Type B pancreatic cell (in vitro differentiated cells): ENCODE measurements at regions not wholly inside any gene's neighbourhood (a gene's known extent, or its start where the extent isn't known, plus 50 kb on each side); places are given as distances from the start of the nearest gene placed in this dataset.

Experiments used
- DNase-seq: peaks from one replicate; pipeline ENCODE4 v3.0.0; 2021; ENCODE audit warnings: mixed read lengths; ENCODE audit not compliant: unreplicated experiment; ENCODE audit errors: extremely low spot score
- H3K27ac Mint-ChIP-seq: 2 replicates; pipeline ENCODE4 v1.8.0; 2021; ENCODE audit warnings: mild to moderate bottlenecking, mixed read lengths
- H3K27me3 Mint-ChIP-seq: 2 replicates; pipeline ENCODE4 v1.8.0; 2021; ENCODE audit warnings: mixed read lengths
- H3K36me3 Mint-ChIP-seq: 2 replicates; pipeline ENCODE4 v1.8.0; 2021; ENCODE audit warnings: mixed read lengths
- H3K4me1 Mint-ChIP-seq: one replicate; pipeline ENCODE4 v1.8.0; 2021; ENCODE audit warnings: mixed read lengths; ENCODE audit not compliant: unreplicated experiment
- H3K4me3 Mint-ChIP-seq: 2 replicates; pipeline ENCODE4 v1.8.0; 2021; ENCODE audit warnings: mild to moderate bottlenecking, mixed read lengths
- H3K9me3 Mint-ChIP-seq: 2 replicates; pipeline ENCODE4 v1.8.0; 2021; ENCODE audit warnings: mixed read lengths
- TF ChIP-seq, protein P1 (sequence below): fragments of 200-600 bp; sonication (generic); conservative IDR thresholded peaks from 2 replicates; pipeline ENCODE4 v1.5.0; 2021; ENCODE audit warnings: antibody characterized with exemption, mild to moderate bottlenecking

GRCh38 chr13:30850204-30850866 is 55.7 kb upstream of the MEDAG start:
- no peak overlapping the region for H3K27ac Mint-ChIP-seq
- H3K27me3 Mint-ChIP-seq = peaks cover 7% of the 10 kb centered on the region
- peaks cover 4% of the 10 kb centered on the region for H3K36me3 Mint-ChIP-seq
- H3K4me1 Mint-ChIP-seq = peaks cover 18% of the 10 kb centered on the region
- H3K9me3 Mint-ChIP-seq = peaks cover 4% of the 10 kb centered on the region
- DNase-seq = no peak
- TF ChIP-seq, protein P1, sequence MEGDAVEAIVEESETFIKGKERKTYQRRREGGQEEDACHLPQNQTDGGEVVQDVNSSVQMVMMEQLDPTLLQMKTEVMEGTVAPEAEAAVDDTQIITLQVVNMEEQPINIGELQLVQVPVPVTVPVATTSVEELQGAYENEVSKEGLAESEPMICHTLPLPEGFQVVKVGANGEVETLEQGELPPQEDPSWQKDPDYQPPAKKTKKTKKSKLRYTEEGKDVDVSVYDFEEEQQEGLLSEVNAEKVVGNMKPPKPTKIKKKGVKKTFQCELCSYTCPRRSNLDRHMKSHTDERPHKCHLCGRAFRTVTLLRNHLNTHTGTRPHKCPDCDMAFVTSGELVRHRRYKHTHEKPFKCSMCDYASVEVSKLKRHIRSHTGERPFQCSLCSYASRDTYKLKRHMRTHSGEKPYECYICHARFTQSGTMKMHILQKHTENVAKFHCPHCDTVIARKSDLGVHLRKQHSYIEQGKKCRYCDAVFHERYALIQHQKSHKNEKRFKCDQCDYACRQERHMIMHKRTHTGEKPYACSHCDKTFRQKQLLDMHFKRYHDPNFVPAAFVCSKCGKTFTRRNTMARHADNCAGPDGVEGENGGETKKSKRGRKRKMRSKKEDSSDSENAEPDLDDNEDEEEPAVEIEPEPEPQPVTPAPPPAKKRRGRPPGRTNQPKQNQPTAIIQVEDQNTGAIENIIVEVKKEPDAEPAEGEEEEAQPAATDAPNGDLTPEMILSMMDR = no peak
- no peak overlapping the region for H3K4me3 Mint-ChIP-seq

GRCh38 chr13:30850867-30851211 is 55.2 kb upstream of the MEDAG start:
- Mint-ChIP-seq H3K27me3 (peaks cover 7% of the 10 kb centered on the region), H3K4me3 (no peak overlapping the region), H3K9me3 (peaks cover 4% of the 10 kb centered on the region), H3K27ac (no peak overlapping the region), H3K4me1 (peaks cover 24% of the 10 kb centered on the region), H3K36me3 (peaks cover 4% of the 10 kb centered on the region)
- DNase-seq = no peak
- TF ChIP-seq, protein P1 = no peak

DNA sequence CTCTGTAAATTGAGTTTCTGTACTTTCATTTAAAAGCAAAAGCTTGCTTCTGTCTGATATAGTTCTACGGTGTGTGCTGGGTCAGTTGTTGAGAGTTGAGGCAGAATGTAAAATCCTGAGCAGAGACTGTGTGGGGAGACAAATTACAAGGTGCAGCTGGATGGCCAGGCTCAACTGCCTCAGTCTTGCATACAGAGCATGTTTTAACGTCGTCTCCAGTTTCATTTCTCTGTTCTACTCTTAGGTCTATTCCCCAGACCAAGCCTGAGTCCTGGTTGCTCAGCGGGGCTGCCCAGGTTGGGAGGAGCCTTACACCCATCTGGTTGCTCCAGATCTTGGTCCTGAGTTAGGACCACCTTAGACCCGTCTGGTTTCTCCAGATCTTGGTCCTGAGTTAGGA is 54.4 kb upstream of the MEDAG start:
- DNase-seq = no peak
- Mint-ChIP-seq H3K4me3 (no peak overlapping the region), H3K27ac (no peak overlapping the region), H3K27me3 (peaks cover 7% of the 10 kb centered on the region), H3K36me3 (peaks cover 4% of the 10 kb centered on the region), H3K9me3 (peaks cover 4% of the 10 kb centered on the region), H3K4me1 (peaks cover 32% of the 10 kb centered on the region)
- TF ChIP-seq, protein P1 = no peak

DNA sequence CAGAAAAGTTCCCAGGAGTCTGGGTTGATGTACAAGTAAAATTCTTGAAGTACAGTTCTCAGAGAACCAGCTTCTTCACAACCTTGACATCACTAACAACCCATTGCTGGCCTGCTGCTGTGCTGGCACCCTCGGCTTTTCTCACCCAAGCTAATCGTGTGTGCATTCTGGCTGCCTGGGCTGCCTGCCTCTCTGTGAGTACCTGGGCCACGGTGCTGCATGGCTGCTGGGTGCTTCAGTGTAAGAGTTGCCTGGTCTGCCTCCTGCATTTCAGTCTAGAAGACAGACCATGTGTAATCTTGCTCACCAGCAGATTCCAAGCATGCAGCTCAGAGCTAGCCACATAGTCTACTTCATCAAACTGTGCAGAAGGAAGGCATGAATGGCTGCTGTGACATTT is 50.5 kb upstream of the MEDAG start:
- H3K9me3 Mint-ChIP-seq = peaks cover 8% of the 10 kb centered on the region
- H3K4me3 Mint-ChIP-seq = no peak overlapping the region
- H3K4me1 Mint-ChIP-seq = peaks cover 37% of the 10 kb centered on the region

DNA sequence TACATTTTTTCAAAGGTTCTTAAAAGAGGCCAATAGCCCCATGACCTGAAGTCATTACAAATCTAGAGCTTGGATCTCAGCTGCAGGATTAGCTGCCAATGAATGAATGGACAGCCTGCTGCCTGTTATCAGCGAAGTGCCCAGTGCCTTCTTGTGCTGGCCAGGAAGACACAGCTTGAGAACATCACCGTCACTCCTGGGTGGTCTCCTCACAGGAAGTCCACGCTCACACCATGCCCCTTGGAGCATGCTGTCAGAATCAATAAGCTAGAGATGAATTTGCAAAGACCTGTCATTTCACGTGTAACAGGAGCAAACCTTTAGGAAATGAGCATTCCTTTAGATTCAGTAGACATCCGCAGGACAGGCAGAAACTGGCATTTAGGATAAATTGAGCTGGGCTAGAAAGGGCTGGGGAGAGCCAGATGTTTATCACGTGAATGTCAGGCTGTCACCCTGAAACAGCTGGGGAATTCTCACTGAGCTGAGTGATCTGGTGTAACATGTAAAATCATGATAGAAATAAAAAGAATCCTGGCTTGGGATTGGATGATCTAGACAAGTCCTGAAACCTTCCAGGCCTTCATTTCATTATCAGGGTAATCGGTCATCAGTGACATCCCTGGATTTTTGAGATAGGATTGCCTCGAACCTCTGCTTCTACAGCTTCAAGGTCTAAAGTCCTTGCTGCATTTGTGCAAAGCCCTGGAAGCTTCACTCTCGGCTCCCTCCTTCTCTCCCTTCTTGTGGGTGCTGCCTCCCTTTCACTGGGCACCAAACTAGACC is 49.9 kb upstream of the MEDAG start:
- TF ChIP-seq, protein P1 = no peak
- Mint-ChIP-seq H3K36me3 (peaks cover 4% of the 10 kb centered on the region), H3K4me3 (no peak overlapping the region), H3K27ac (no peak overlapping the region), H3K4me1 (peaks cover 38% of the 10 kb centered on the region), H3K27me3 (peaks cover 7% of the 10 kb centered on the region), H3K9me3 (peaks cover 9% of the 10 kb centered on the region)
- no peak for DNase-seq

More for the DNA sequence above, 50.5 kb upstream of the MEDAG start:
- no peak overlapping the region for H3K27ac Mint-ChIP-seq
- DNase-seq = no peak
- TF ChIP-seq, protein P1 = no peak
- H3K27me3 Mint-ChIP-seq = peaks cover 7% of the 10 kb centered on the region
- peaks cover 4% of the 10 kb centered on the region for H3K36me3 Mint-ChIP-seq
